HCT116 (cell line): ENCODE measurements at regions not wholly inside any gene's neighbourhood (a gene's known extent, or its start where the extent isn't known, plus 50 kb on each side); places are given as distances from the start of the nearest gene placed in this dataset.
"Not testable (repeated sequence)": the region's sequence is repeated elsewhere in the genome, so short reads cannot be mapped to it uniquely, and the experiment has no call there.

Experiments
- ATAC-seq: fragments of 200-7000 bp; cut with Tn5 transposase; 2 replicates; pipeline ENCODE4 v1.9.1; 2020; ENCODE audit warnings: mild to moderate bottlenecking, moderate library complexity
- BruUV-seq: library from RNA; stranded (reverse); fragments of 400-500 nt; replicated peaks from 2 replicates; lab custom pipeline; 2021; lab: Mats Ljungman, UMichigan
- CTCF ChIA-PET: fragments of 300-600 bp; sonication (Branson Sonifier 250); formaldehyde crosslinking; loops from one replicate; lab custom pipeline; 2021; ENCODE audit warnings: antibody characterized with exemption; lab: Charles Lee
- POLR2A ChIA-PET: fragments of 300-600, 350-600 bp; sonication (Branson Sonifier 250); formaldehyde crosslinking; loops from one replicate; lab custom pipeline; 2021; ENCODE audit warnings: antibody characterized with exemption; lab: Charles Lee
- RAD21 ChIA-PET, 2 experiments: fragments of 300-600 bp; sonication (Branson Sonifier 250); formaldehyde crosslinking; loops; one replicate each; lab custom pipeline; 2023; ENCODE audit warnings: low total read pairs in 2 of 2; ENCODE audit not compliant: uncharacterized antibody in 2 of 2, unreplicated experiment in 2 of 2, low non-redundant PET in 1 of 2; lab: Charles Lee
- DNase-seq: peaks from one replicate; pipeline ENCODE4 v3.0.0-alpha.2; 2010; ENCODE audit warnings: low read depth, low spot score
- H2AFZ ChIP-seq: fragments of 200-600 bp; shearing (Covaris generic), sonication (generic); 2 replicates; pipeline ENCODE4 v1.6.1; 2017; ENCODE audit warnings: low read depth, mixed run types, mixed read lengths, antibody characterized with exemption, low read length; ENCODE audit not compliant: poor library complexity, severe bottlenecking
- H3K27ac ChIP-seq: 2 replicates; pipeline ENCODE4 v1.5.1; 2012; ENCODE audit warnings: low read depth, low read length
- H3K27me3 ChIP-seq: fragments of 200-600 bp; sonication (generic); 2 replicates; pipeline ENCODE4 v1.6.1; 2016; ENCODE audit warnings: mixed run types, low read length, mixed read lengths; ENCODE audit not compliant: insufficient read depth
- H3K36me3 ChIP-seq, 2 experiments: fragments of 200-500 bp in 1 of 2; fragments of 200-600 bp in 1 of 2; sonication (Bioruptor generic) in 1 of 2; sonication (generic) in 1 of 2; 2 replicates each; pipeline versions ENCODE4 v1.5.1 to v1.6.1; 2014 to 2016; ENCODE audit warnings: low read length in 2 of 2, inconsistent platforms in 1 of 2, mixed read lengths in 1 of 2, mixed run types in 1 of 2; ENCODE audit not compliant: insufficient read depth in 2 of 2, control insufficient read depth in 1 of 2
- H3K4me1 ChIP-seq, 2 experiments: fragments of 200-600 bp in 1 of 2; sonication (generic) in 1 of 2; 2 replicates each; pipeline versions ENCODE4 v1.5.1 to v1.6.1; 2012 to 2017; ENCODE audit warnings: low read length in 2 of 2, inconsistent platforms in 1 of 2, mild to moderate bottlenecking in 1 of 2, mixed read lengths in 1 of 2, mixed run types in 1 of 2, moderate library complexity in 1 of 2; ENCODE audit not compliant: insufficient read depth in 2 of 2, control insufficient read depth in 1 of 2
- H3K4me2 ChIP-seq: fragments of 200-600 bp; sonication (generic); 2 replicates; pipeline ENCODE4 v1.6.1; 2017; ENCODE audit warnings: mixed run types, low read length, mixed read lengths
- H3K4me3 ChIP-seq, 2 experiments: fragments of 200-600 bp in 1 of 2; sonication (generic) in 1 of 2; replicated peaks in 1 of 2; 2 replicates each; pipeline ENCODE4 v1.5.1; 2011 to 2016; ENCODE audit warnings: low read length in 2 of 2, control low read depth in 1 of 2, low read depth in 1 of 2, mild to moderate bottlenecking in 1 of 2, mixed read lengths in 1 of 2, mixed run types in 1 of 2
- H3K79me2 ChIP-seq: fragments of 200-600 bp; sonication (generic); 2 replicates; pipeline ENCODE4 v1.6.1; 2017; ENCODE audit warnings: mild to moderate bottlenecking, mixed run types, low read length, moderate library complexity, mixed read lengths; ENCODE audit not compliant: insufficient read depth
- H3K9ac ChIP-seq: fragments of 200-600 bp; sonication (generic); 2 replicates; pipeline ENCODE4 v1.6.1; 2016; ENCODE audit warnings: low read length, mixed read lengths
- H3K9me2 ChIP-seq: fragments of 200-600 bp; sonication (generic), shearing (Covaris generic); 2 replicates; pipeline ENCODE4 v1.6.1; 2017; ENCODE audit warnings: mixed run types, mild to moderate bottlenecking, moderate library complexity; ENCODE audit not compliant: insufficient read depth
- H3K9me3 ChIP-seq, 2 experiments: fragments of 200-500 bp in 1 of 2; fragments of 200-600 bp in 1 of 2; sonication (Bioruptor generic) in 1 of 2; sonication (generic) in 1 of 2; 2 replicates each; pipeline ENCODE4 v1.6.1; 2014 to 2017; ENCODE audit warnings: low read length in 2 of 2, mixed read lengths in 2 of 2, inconsistent platforms in 1 of 2, low read depth in 1 of 2, mild to moderate bottlenecking in 1 of 2, mixed run types in 1 of 2, moderate library complexity in 1 of 2; ENCODE audit not compliant: control insufficient read depth in 1 of 2, insufficient read depth in 1 of 2
- H4K20me1 ChIP-seq: fragments of 200-600 bp; sonication (generic), shearing (Covaris generic); 2 replicates; pipeline ENCODE4 v1.6.1; 2017; ENCODE audit warnings: mixed run types, mild to moderate bottlenecking, moderate library complexity; ENCODE audit not compliant: insufficient read depth
- CBX3 ChIP-seq: IDR thresholded peaks from 2 replicates; pipeline ENCODE4 v1.6.1; 2012; ENCODE audit warnings: low read depth
- CEBPB ChIP-seq: IDR thresholded peaks from 2 replicates; pipeline ENCODE4 v1.6.1; 2012; ENCODE audit warnings: low read depth
- JUND ChIP-seq: IDR thresholded peaks from 2 replicates; pipeline ENCODE4 v1.6.1; 2012
- RAD21 ChIP-seq: IDR thresholded peaks from 2 replicates; pipeline ENCODE4 v1.6.1; 2012; ENCODE audit warnings: low read depth, mild to moderate bottlenecking
- SRF ChIP-seq: IDR thresholded peaks from 2 replicates; pipeline ENCODE4 v1.6.1; 2012; ENCODE audit warnings: low read depth
- ZNF274 ChIP-seq: fragments of 200-500 bp; sonication (Bioruptor generic); IDR thresholded peaks from 2 replicates; pipeline ENCODE4 v1.6.1; 2014; ENCODE audit warnings: mild to moderate bottlenecking, low read depth, low read length, inconsistent platforms
- intact Hi-C: fragments of 100-400 bp; cut with micrococcal nuclease; formaldehyde crosslinking; loops from 2 replicates; pipeline ENCODE4 v1.10.0; 2022

- H3K36me3 ChIP-seq, RAD21 ChIA-PET, H4K20me1 ChIP-seq, H3K4me2 ChIP-seq, CTCF ChIA-PET, BruUV-seq, intact Hi-C loops, H3K9me2 ChIP-seq, H2AFZ ChIP-seq, H3K4me3 ChIP-seq, POLR2A ChIA-PET, H3K27me3 ChIP-seq, H3K79me2 ChIP-seq, H3K9ac ChIP-seq, DNase-seq, H3K4me1 ChIP-seq, H3K9me3 ChIP-seq, H3K27ac ChIP-seq, ATAC-seq: not testable (repeated sequence)
Observed at GRCh38 chr1:199031170-199031569, 392.3 kb downstream of the PTPRC start.

- H3K27me3 ChIP-seq, H3K36me3 ChIP-seq, H4K20me1 ChIP-seq, H3K9me2 ChIP-seq, H3K4me1 ChIP-seq, intact Hi-C loops, H3K4me2 ChIP-seq, H3K9ac ChIP-seq, H3K79me2 ChIP-seq, DNase-seq, H3K9me3 ChIP-seq, H3K4me3 ChIP-seq, CTCF ChIA-PET, ATAC-seq, RAD21 ChIA-PET, H2AFZ ChIP-seq, BruUV-seq, H3K27ac ChIP-seq, POLR2A ChIA-PET: not testable (repeated sequence)
Observed at GRCh38 chr1:199032479-199032878, 393.6 kb downstream of the PTPRC start.

GRCh38 chr1:199033661-199034060 lies 394.8 kb downstream of the PTPRC start:
- H3K4me3 ChIP-seq, result no peak overlapping the region
- BruUV-seq, result no TSS peak
- H3K4me1 ChIP-seq, result no peaks in the 10 kb centered on the region
- H3K9ac ChIP-seq, result no peak overlapping the region
- H3K27me3 ChIP-seq, result no peaks in the 10 kb centered on the region
- ChIA-PET RAD21 (no interaction called here), POLR2A (no interaction called here), CTCF (no interaction called here)
- H3K79me2 ChIP-seq, result no peaks in the 10 kb centered on the region
- H3K36me3 ChIP-seq, result no peaks in the 10 kb centered on the region
- H2AFZ ChIP-seq, result no peak overlapping the region
- ATAC-seq (no peak), DNase-seq (no peak)
- intact Hi-C loops, result no loop called here
- H3K27ac ChIP-seq, result no peak overlapping the region
- no peak overlapping the region for H3K4me2 ChIP-seq
- no peaks in the 10 kb centered on the region for H3K9me3 ChIP-seq
- TF ChIP-seq CEBPB, result no peak
- no peak for TF ChIP-seq ZNF274
- TF ChIP-seq CBX3, result no peak
- no peak for TF ChIP-seq RAD21
- TF ChIP-seq SRF, result no peak
- no peak for TF ChIP-seq JUND
- no peaks in the 10 kb centered on the region for H3K9me2 ChIP-seq
- no peaks in the 10 kb centered on the region for H4K20me1 ChIP-seq
